ENCODE measurements at regions not wholly inside any gene's neighbourhood (a gene's known extent, or its start where the extent isn't known, plus 50 kb on each side); places are given as distances from the start of the nearest gene placed in this dataset.

- no peak for DNase-seq (ENCODE audit: extremely low read depth in 1 of 2, low read depth in 1 of 2)
Measured at GRCh38 chr16:73185737-73186136, 137.8 kb upstream of the ZFHX3 start.

- DNase-seq (ENCODE audit: extremely low read depth in 1 of 2, low read depth in 1 of 2): no peak
Measured at GRCh38 chr16:73183611-73184092, 135.7 kb upstream of the ZFHX3 start.

- DNase-seq (ENCODE audit: extremely low read depth in 1 of 2, low read depth in 1 of 2): no peak
Measured at GRCh38 chr16:73179705-73180331, 131.9 kb upstream of the ZFHX3 start.

GRCh38 chr16:73177729-73178295 is 129.9 kb upstream of the ZFHX3 start:
- DNase-seq (ENCODE audit: extremely low read depth in 1 of 2, low read depth in 1 of 2): no peak

GRCh38 chr16:73176577-73177013 is 128.7 kb upstream of the ZFHX3 start:
- DNase-seq (ENCODE audit: extremely low read depth in 1 of 2, low read depth in 1 of 2): no peak

GRCh38 chr16:73172973-73173709 is 125.2 kb upstream of the ZFHX3 start:
- no peak for DNase-seq (ENCODE audit: extremely low read depth in 1 of 2, low read depth in 1 of 2)

GRCh38 chr16:73172241-73172972 is 124.5 kb upstream of the ZFHX3 start:
- no peak for DNase-seq (ENCODE audit: extremely low read depth in 1 of 2, low read depth in 1 of 2)

- DNase-seq (ENCODE audit: extremely low read depth in 1 of 2, low read depth in 1 of 2): no peak
Measured at GRCh38 chr16:73171901-73172240, 123.9 kb upstream of the ZFHX3 start.

- no peak for DNase-seq (ENCODE audit: extremely low read depth in 1 of 2, low read depth in 1 of 2)
Measured at GRCh38 chr16:73171380-73171779, 123.5 kb upstream of the ZFHX3 start.

GRCh38 chr16:73170612-73171038 is 122.7 kb upstream of the ZFHX3 start:
- no peak for DNase-seq (ENCODE audit: extremely low read depth in 1 of 2, low read depth in 1 of 2)

- DNase-seq (ENCODE audit: extremely low read depth in 1 of 2, low read depth in 1 of 2): no peak
Measured at GRCh38 chr16:73166947-73167550, 119.1 kb upstream of the ZFHX3 start.

- DNase-seq (ENCODE audit: extremely low read depth in 1 of 2, low read depth in 1 of 2): no peak
Measured at GRCh38 chr16:73166441-73166851, 118.5 kb upstream of the ZFHX3 start.

GRCh38 chr16:73163238-73163815 is 115.4 kb upstream of the ZFHX3 start:
- DNase-seq (ENCODE audit: extremely low read depth in 1 of 2, low read depth in 1 of 2): no peak

- no peak for DNase-seq (ENCODE audit: extremely low read depth in 1 of 2, low read depth in 1 of 2)
Measured at GRCh38 chr16:73161977-73162376, 114.0 kb upstream of the ZFHX3 start.

GRCh38 chr16:73159296-73159695 is 111.4 kb upstream of the ZFHX3 start:
- no peak for DNase-seq (ENCODE audit: extremely low read depth in 1 of 2, low read depth in 1 of 2)

- no peak for DNase-seq (ENCODE audit: extremely low read depth in 1 of 2, low read depth in 1 of 2)
Measured at GRCh38 chr16:73157861-73158260, 109.9 kb upstream of the ZFHX3 start.

- DNase-seq (ENCODE audit: extremely low read depth in 1 of 2, low read depth in 1 of 2): no peak
Measured at GRCh38 chr16:73154063-73154870, 106.3 kb upstream of the ZFHX3 start.

GRCh38 chr16:73152386-73153125 is 104.6 kb upstream of the ZFHX3 start:
- no peak for DNase-seq (ENCODE audit: extremely low read depth in 1 of 2, low read depth in 1 of 2)

GRCh38 chr16:73151941-73152340 is 104.0 kb upstream of the ZFHX3 start:
- DNase-seq (ENCODE audit: extremely low read depth in 1 of 2, low read depth in 1 of 2): no peak
